Suppressor macrophage treated with lipopolysaccharide for 4 hours (primary cell): ENCODE measurements at regions not wholly inside any gene's neighbourhood (a gene's known extent, or its start where the extent isn't known, plus 50 kb on each side); places are given as distances from the start of the nearest gene placed in this dataset.
"Not testable (repeated sequence)": the region's sequence is repeated elsewhere in the genome, so short reads cannot be mapped to it uniquely, and the experiment has no call there.

Experiments used
- DNase-seq: peaks from one replicate; pipeline ENCODE4 v3.0.0-alpha.2; 2020

GRCh38 chr14:87304404-87304803, 688.6 kb downstream of the GALC start:
- no peak for DNase-seq

GRCh38 chr14:87286826-87287225, 706.2 kb downstream of the GALC start:
- no peak for DNase-seq

- no peak for DNase-seq
Observed at GRCh38 chr14:87286191-87286590, 706.8 kb downstream of the GALC start.

- no peak for DNase-seq
Observed at GRCh38 chr14:87285506-87285905, 707.5 kb downstream of the GALC start.

GRCh38 chr14:87283547-87283946, 709.4 kb downstream of the GALC start:
- no peak for DNase-seq

- DNase-seq = no peak
Observed at GRCh38 chr14:87282266-87282665, 710.7 kb downstream of the GALC start.

GRCh38 chr14:87278415-87278814, 714.6 kb downstream of the GALC start:
- no peak for DNase-seq

GRCh38 chr14:87271331-87271730, 721.7 kb downstream of the GALC start:
- DNase-seq = no peak

- no peak for DNase-seq
Observed at GRCh38 chr14:87268997-87269396, 724.0 kb downstream of the GALC start.

GRCh38 chr14:87264796-87265195, 728.2 kb downstream of the GALC start:
- DNase-seq = no peak

- no peak for DNase-seq
Observed at GRCh38 chr14:87264272-87264785, 728.7 kb downstream of the GALC start.

GRCh38 chr14:87261621-87262020, 731.4 kb downstream of the GALC start:
- no peak for DNase-seq

- no peak for DNase-seq
Observed at GRCh38 chr14:87260460-87260859, 732.5 kb downstream of the GALC start.

- DNase-seq = no peak
Observed at GRCh38 chr14:87257421-87257820, 735.6 kb downstream of the GALC start.

GRCh38 chr14:87255058-87255457, 737.9 kb downstream of the GALC start:
- no peak for DNase-seq

GRCh38 chr14:87254331-87254874, 738.6 kb downstream of the GALC start:
- DNase-seq = no peak

- DNase-seq = not testable (repeated sequence)
Observed at GRCh38 chr14:87253791-87254190, 739.2 kb downstream of the GALC start.

GRCh38 chr14:87252103-87252502, 740.9 kb downstream of the GALC start:
- no peak for DNase-seq

GRCh38 chr14:87251011-87251410, 742.0 kb downstream of the GALC start:
- DNase-seq = no peak

GRCh38 chr14:87241018-87241768, 751.8 kb downstream of the GALC start:
- DNase-seq = no peak

- not testable (repeated sequence) for DNase-seq
Observed at GRCh38 chr14:87240319-87240718, 752.7 kb downstream of the GALC start.

- DNase-seq = no peak
Observed at GRCh38 chr14:87233806-87234384, 759.1 kb downstream of the GALC start.

- no peak for DNase-seq
Observed at GRCh38 chr14:87233266-87233665, 759.7 kb downstream of the GALC start.

GRCh38 chr14:87231336-87232026, 761.5 kb downstream of the GALC start:
- no peak for DNase-seq
